Mesenchymal stem cell (in vitro differentiated cells and primary cell): ENCODE measurements at regions not wholly inside any gene's neighbourhood (a gene's known extent, or its start where the extent isn't known, plus 50 kb on each side); places are given as distances from the start of the nearest gene placed in this dataset.
A peak's percentile ranks its signal among the peaks of the same experiment; 100 is the strongest.

Source experiments
- DNase-seq: peaks from one replicate; pipeline ENCODE4 v3.0.0-alpha.2; 2013
- H2AFZ ChIP-seq: one replicate; pipeline ENCODE4 v1.6.1; 2013; ENCODE audit warnings: low read depth, mild to moderate bottlenecking, control low read depth, inconsistent platforms, low read length, moderate library complexity
- H2AK5ac ChIP-seq: 2 replicates; pipeline ENCODE4 v1.6.1; 2013; ENCODE audit warnings: low read length, moderate library complexity, mild to moderate bottlenecking, inconsistent platforms; ENCODE audit not compliant: severe bottlenecking
- H2BK120ac ChIP-seq: one replicate; pipeline ENCODE4 v1.6.1; 2013; ENCODE audit warnings: low read depth, mild to moderate bottlenecking, inconsistent platforms, low read length, moderate library complexity
- H2BK12ac ChIP-seq, 2 experiments: one replicate each; pipeline ENCODE4 v1.6.1; 2013; ENCODE audit warnings: inconsistent platforms in 2 of 2, low read length in 2 of 2, mild to moderate bottlenecking in 2 of 2, moderate library complexity in 2 of 2, control low read depth in 1 of 2
- H2BK15ac ChIP-seq: one replicate; pipeline ENCODE4 v1.6.1; 2013; ENCODE audit warnings: mild to moderate bottlenecking, low read depth, inconsistent platforms; ENCODE audit not compliant: poor library complexity, severe bottlenecking
- H2BK5ac ChIP-seq: 2 replicates; pipeline ENCODE4 v1.6.1; 2013; ENCODE audit warnings: low read depth, mild to moderate bottlenecking, low read length, control low read depth, inconsistent platforms; ENCODE audit not compliant: poor library complexity, severe bottlenecking
- H3K14ac ChIP-seq, 2 experiments: one replicate each; pipeline ENCODE4 v1.6.1; 2013; ENCODE audit warnings: inconsistent platforms in 2 of 2, low read length in 2 of 2, control low read depth in 1 of 2, mild to moderate bottlenecking in 1 of 2, moderate library complexity in 1 of 2
- H3K18ac ChIP-seq, 2 experiments: one replicate each; pipeline ENCODE4 v1.6.1; 2013; ENCODE audit warnings: inconsistent platforms in 2 of 2, low read length in 2 of 2, control low read depth in 1 of 2, low read depth in 1 of 2, mild to moderate bottlenecking in 1 of 2
- H3K23ac ChIP-seq, 2 experiments: one replicate each; pipeline ENCODE4 v1.6.1; 2013; ENCODE audit warnings: inconsistent platforms in 2 of 2, low read length in 2 of 2, mild to moderate bottlenecking in 2 of 2, moderate library complexity in 2 of 2, control low read depth in 1 of 2
- H3K27ac ChIP-seq: 2 replicates; pipeline ENCODE4 v1.5.1; 2013; ENCODE audit warnings: mild to moderate bottlenecking, moderate library complexity, low read length, control low read depth, inconsistent platforms; ENCODE audit not compliant: poor library complexity, severe bottlenecking
- H3K27me3 ChIP-seq, 2 experiments: 2 replicates each; pipeline versions ENCODE4 v1.6.1 to v1.7.0; 2013; ENCODE audit warnings: low read length in 2 of 2, mild to moderate bottlenecking in 2 of 2, moderate library complexity in 2 of 2, control low read depth in 1 of 2, inconsistent platforms in 1 of 2; ENCODE audit not compliant: control insufficient read depth in 1 of 2, insufficient read depth in 1 of 2
- H3K36me3 ChIP-seq, 2 experiments: 2 replicates each; pipeline versions ENCODE4 v1.6.1 to v1.7.0; 2013; ENCODE audit warnings: low read length in 2 of 2, control low read depth in 1 of 2, inconsistent platforms in 1 of 2, low read depth in 1 of 2, mild to moderate bottlenecking in 1 of 2; ENCODE audit not compliant: insufficient read depth in 2 of 2, control insufficient read depth in 1 of 2
- H3K4ac ChIP-seq, 2 experiments: one replicate each; pipeline ENCODE4 v1.6.1; 2013; ENCODE audit warnings: inconsistent platforms in 2 of 2, low read length in 2 of 2, mild to moderate bottlenecking in 2 of 2, moderate library complexity in 2 of 2, control low read depth in 1 of 2, low read depth in 1 of 2
- H3K4me1 ChIP-seq: 2 replicates; pipeline ENCODE4 v1.6.1; 2013; ENCODE audit warnings: low read depth, low read length, control low read depth; ENCODE audit not compliant: control insufficient read depth, insufficient read depth
- H3K4me2 ChIP-seq: 2 replicates; pipeline ENCODE4 v1.6.1; 2013; ENCODE audit warnings: low read length, mild to moderate bottlenecking, inconsistent platforms; ENCODE audit not compliant: poor library complexity, severe bottlenecking
- H3K4me3 ChIP-seq, 2 experiments: 2 replicates each; pipeline versions ENCODE4 v1.5.1 to v1.7.0; 2013; ENCODE audit warnings: low read length in 2 of 2, mild to moderate bottlenecking in 2 of 2, control low read depth in 1 of 2, low read depth in 1 of 2; ENCODE audit not compliant: insufficient read depth in 1 of 2
- H3K79me1 ChIP-seq: replicated peaks from 2 replicates; pipeline ENCODE4 v1.6.1; 2013; ENCODE audit warnings: mild to moderate bottlenecking, control low read depth, low read length, inconsistent platforms; ENCODE audit not compliant: poor library complexity, severe bottlenecking
- H3K9ac ChIP-seq: 2 replicates; pipeline ENCODE4 v1.7.0; 2013; ENCODE audit warnings: mild to moderate bottlenecking, low read length, moderate library complexity
- H3K9me3 ChIP-seq: 2 replicates; pipeline ENCODE4 v1.7.0; 2013; ENCODE audit warnings: mild to moderate bottlenecking, low read length; ENCODE audit not compliant: control insufficient read depth
- H4K8ac ChIP-seq: one replicate; pipeline ENCODE4 v1.6.1; 2013; ENCODE audit warnings: inconsistent platforms, mild to moderate bottlenecking, low read length, moderate library complexity
- H4K91ac ChIP-seq: one replicate; pipeline ENCODE4 v1.6.1; 2013; ENCODE audit warnings: mild to moderate bottlenecking, low read length, inconsistent platforms
- WGBS: methylation state at CpG from one replicate; pipeline ENCODE4 v1.1.7; 2013; ENCODE audit warnings: mixed read lengths; 5-methylcytosine and 5-hydroxymethylcytosine counted together

DNA sequence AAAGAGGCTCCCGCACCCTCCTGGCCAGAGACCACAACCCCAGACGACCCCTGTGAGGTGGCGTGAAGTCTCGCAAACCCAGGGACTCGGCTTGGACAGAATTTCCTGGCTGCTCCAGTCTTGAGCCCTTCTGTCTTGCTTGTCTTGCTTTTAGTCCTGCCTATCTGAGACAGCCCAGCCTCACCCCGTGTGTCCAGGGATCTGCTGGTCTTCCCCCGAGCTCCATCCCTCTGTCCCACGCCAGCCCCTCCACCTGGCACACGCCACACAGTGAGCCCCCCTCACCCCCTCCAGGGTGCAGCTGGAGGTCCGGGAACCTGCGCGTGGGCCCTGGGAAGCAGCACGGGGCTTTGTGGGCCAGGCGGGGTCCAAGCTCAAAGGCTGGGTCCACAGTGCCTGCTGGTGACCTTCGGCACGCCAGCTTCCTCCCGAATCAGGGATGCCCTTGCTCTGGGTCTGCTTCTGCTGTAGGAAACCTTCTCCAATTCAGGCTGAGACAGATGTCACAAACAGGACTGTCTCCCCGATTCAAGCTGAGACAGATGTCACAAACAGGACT lies 97.1 kb downstream of the SIK1 start:
- Histone ChIP-seq H3K4ac (no peak overlapping the region), H3K9ac (no peak overlapping the region), H2BK120ac (no peak overlapping the region), H3K27ac (no peak overlapping the region), H2AFZ (no peak overlapping the region), H2BK5ac (no peak overlapping the region), H2BK15ac (no peak overlapping the region), H4K91ac (peak overlapping the region; percentile 10), H3K36me3 (no peaks in the 10 kb centered on the region), H3K79me1 (no peaks in the 10 kb centered on the region), H3K23ac (no peak overlapping the region), H2BK12ac (peak overlapping the region in 1 of 2 experiments; percentile 38), H3K9me3 (no peaks in the 10 kb centered on the region), H3K4me2 (no peak overlapping the region), H3K14ac (peak overlapping the region in 1 of 2 experiments; percentile 49), H3K4me1 (peaks cover 30% of the 10 kb centered on the region), H3K27me3 (peaks cover 0 to 17% of the 10 kb centered on the region in 2 experiments), H2AK5ac (no peak overlapping the region), H4K8ac (no peak overlapping the region), H3K18ac (peak overlapping the region in 1 of 2 experiments; percentile 49), H3K4me3 (no peak overlapping the region)
- DNase-seq = no peak
- WGBS = 90% methylated on average over 18 of the region's 18 CpGs

DNA sequence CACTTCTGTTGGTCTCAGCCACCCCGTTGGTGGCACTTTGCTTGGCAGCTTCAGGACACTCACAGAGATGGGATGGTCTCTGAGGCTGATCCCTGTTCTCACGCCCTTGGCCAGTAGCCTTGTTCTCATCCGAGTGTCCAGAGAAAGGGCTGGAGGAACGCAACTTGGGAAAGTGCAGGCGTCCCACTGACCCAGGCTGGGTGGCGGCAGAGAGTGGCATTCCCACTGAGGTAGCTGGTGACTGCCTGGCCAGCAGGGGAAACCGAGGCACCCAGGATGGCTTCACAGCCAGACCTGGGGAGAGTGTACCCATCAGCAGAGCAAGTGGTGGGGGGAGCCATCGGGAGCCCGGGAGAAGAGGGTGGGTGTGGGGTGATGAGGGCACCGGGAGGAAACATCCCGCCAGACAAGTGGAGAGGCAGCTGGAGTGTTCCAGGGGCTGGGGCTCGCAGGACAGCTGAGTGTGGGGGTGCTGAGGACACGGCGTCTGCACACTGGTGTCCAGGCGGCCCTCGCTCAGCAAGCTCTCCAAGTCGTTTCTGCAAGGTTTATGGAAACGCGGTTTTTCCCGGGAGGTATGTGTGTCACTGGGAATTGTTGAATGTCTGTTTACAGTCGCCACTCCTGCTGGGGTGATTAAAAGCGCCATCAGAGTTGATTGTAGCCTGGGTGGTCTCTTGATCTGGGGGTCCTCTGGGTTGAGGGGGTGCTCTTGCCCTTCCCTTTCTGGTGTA lies 97.8 kb downstream of the SIK1 start:
- H3K4me1 ChIP-seq = peaks cover 33% of the 10 kb centered on the region
- H2BK120ac ChIP-seq = no peak overlapping the region
- WGBS = 86% methylated on average over 22 of the region's 22 CpGs
- H3K14ac ChIP-seq = no peak overlapping the region
- peaks cover 0 to 19% of the 10 kb centered on the region in 2 experiments for H3K27me3 ChIP-seq
- DNase-seq = peak; percentile 30
- no peaks in the 10 kb centered on the region for H3K36me3 ChIP-seq
- H3K4me3 ChIP-seq = no peak overlapping the region
- no peak overlapping the region for H3K4ac ChIP-seq
- H3K18ac ChIP-seq = no peak overlapping the region
- H4K91ac ChIP-seq = no peak overlapping the region
- H2AK5ac ChIP-seq = no peak overlapping the region
- H3K9ac ChIP-seq = no peak overlapping the region
- no peaks in the 10 kb centered on the region for H3K9me3 ChIP-seq
- H2BK12ac ChIP-seq = no peak overlapping the region
- no peak overlapping the region for H2BK5ac ChIP-seq
- H3K4me2 ChIP-seq = no peak overlapping the region
- no peak overlapping the region for H2BK15ac ChIP-seq
- H4K8ac ChIP-seq = no peak overlapping the region
- no peaks in the 10 kb centered on the region for H3K79me1 ChIP-seq
- H3K27ac ChIP-seq = no peak overlapping the region
- H2AFZ ChIP-seq = no peak overlapping the region
- H3K23ac ChIP-seq = peak overlapping the region in 1 of 2 experiments; percentile 37

DNA sequence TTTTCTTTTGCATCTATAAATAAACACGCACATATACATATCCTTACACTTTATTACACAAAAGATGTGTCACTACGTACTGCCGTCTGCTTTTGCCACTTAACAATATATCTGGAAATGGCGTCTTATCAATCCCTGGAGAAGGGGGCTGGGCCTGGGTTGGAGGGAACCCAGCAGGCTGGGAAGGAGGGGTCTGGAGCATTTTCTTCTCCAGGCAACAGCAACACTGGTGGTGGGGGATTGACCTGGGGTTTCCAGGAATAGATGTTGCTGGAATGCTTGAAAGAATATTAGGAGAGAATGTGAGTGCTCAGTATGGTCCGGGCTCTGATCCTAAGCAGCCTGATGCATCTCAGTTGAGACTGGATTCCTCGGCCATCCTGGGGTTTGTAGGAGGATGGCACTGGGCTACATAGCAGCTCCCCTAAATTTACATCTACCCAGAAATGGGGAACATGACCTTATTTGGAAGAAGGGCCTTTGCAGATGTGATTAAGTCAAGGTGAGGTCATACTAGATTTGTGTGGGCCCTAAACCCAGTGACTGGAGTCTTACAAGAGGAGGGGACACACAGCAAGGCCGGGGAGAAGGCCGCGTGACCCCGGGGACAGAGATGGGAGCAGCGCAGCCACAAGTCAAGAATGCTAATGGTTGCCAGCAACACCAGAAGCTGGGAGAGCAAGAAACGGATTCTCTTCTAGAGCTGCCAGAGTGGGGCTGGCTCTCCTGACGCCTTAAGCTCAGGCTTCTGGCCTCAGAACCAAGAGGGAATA lies 98.6 kb downstream of the SIK1 start:
- H3K4me3 ChIP-seq = no peak overlapping the region
- H3K4ac ChIP-seq = no peak overlapping the region
- H3K79me1 ChIP-seq = no peaks in the 10 kb centered on the region
- H3K23ac ChIP-seq = no peak overlapping the region
- H3K4me2 ChIP-seq = no peak overlapping the region
- peaks cover 34% of the 10 kb centered on the region for H3K4me1 ChIP-seq
- no peaks in the 10 kb centered on the region for H3K36me3 ChIP-seq
- no peak overlapping the region for H2AFZ ChIP-seq
- H2BK15ac ChIP-seq = no peak overlapping the region
- no peak overlapping the region for H3K9ac ChIP-seq
- no peak overlapping the region for H3K14ac ChIP-seq
- H4K8ac ChIP-seq = no peak overlapping the region
- peak overlapping the region; percentile 24 for H2AK5ac ChIP-seq
- WGBS = 90% methylated on average over 13 of the region's 13 CpGs
- H3K9me3 ChIP-seq = no peaks in the 10 kb centered on the region
- H4K91ac ChIP-seq = no peak overlapping the region
- H2BK120ac ChIP-seq = no peak overlapping the region
- H2BK12ac ChIP-seq = no peak overlapping the region
- DNase-seq = peak; percentile 16
- no peak overlapping the region for H3K18ac ChIP-seq
- H2BK5ac ChIP-seq = no peak overlapping the region
- peaks cover 0 to 27% of the 10 kb centered on the region in 2 experiments for H3K27me3 ChIP-seq
- H3K27ac ChIP-seq = no peak overlapping the region
